NCI-H2107 treated with DMSO at 0.1 percent for 48 hours (cell line): ENCODE measurements at regions not wholly inside any gene's neighbourhood (a gene's known extent, or its start where the extent isn't known, plus 50 kb on each side); places are given as distances from the start of the nearest gene placed in this dataset.
"Not testable (repeated sequence)": the region's sequence is repeated elsewhere in the genome, so short reads cannot be mapped to it uniquely, and the experiment has no call there.

Experiments
- DNase-seq: peaks from one replicate; lab custom pipeline; 2025; ENCODE audit not compliant: unreplicated experiment; lab: John Stamatoyannopoulos, UW

DNA sequence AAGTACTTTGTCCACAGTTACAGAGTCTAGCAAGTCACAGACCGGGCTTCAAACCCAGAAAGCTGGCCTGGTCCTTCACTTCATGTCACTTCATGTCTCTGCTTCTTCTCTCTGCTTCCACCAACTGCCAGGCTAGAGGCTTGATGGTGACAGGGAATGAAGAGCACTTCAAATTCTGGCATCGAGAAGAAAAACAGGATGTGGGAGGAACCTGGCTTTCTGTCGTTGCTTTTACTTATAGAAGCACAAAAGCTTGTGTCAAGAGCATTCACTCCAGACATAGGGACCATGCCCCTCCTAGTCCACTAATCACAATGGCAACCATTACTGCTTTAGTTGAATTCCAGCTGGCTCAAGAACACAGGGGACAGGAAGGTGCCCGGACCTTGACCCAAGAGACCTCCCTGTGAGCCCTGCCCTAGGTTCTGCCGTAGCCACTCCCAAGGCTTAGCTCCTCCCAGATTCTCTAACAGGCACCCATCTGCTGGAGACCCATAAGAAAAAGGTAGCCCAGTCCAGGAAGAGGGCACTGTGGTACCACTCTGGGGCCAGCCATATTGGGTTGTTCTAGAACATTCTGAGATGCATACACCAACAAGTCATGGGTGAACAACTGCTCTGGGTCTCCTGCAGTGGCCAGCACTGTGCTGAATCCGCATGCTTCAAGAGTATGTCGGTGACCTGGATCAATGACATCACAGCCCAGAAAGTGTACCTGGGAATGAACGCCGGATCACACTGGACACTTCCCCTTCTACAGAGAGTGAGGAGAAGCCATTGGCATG, 181.8 kb downstream of the C16orf95 start:
- DNase-seq, result no peak

GRCh38 chr16:87138316-87138715, 178.9 kb downstream of the C16orf95 start:
- no peak for DNase-seq

DNA sequence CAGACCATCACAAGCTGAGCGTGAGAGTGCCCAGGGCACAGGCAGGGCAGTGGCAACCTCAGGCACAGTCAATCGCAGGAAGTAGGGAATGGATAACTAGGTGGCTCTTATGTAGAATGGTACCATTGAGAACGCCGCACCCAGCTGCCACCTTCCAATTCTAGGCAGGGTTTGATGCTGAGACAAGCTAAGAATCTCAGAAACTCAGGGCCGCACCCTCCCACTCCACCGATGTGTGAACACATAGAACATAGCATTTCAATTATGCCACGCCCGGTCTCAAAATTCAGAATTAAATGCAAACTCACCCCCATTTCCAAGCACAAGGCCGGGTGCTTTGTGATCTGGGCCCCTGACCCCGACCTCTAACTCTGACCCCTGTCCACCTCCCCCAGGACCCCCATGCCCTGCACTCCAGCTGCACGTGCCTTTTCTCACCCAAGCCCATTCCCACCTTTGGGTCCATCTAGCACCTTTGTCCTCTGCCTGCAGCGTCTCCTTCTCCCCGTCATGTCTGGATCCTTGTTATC, 178.4 kb downstream of the C16orf95 start:
- DNase-seq, result no peak

GRCh38 chr16:87140211-87141200, 176.7 kb downstream of the C16orf95 start:
- no peak for DNase-seq

- peak; percentile 4 for DNase-seq
These were observed 175.8 kb downstream of the C16orf95 start for GRCh38 chr16:87141402-87141801.

- no peak for DNase-seq
These were observed 173.5 kb downstream of the C16orf95 start for GRCh38 chr16:87143661-87144121.

GRCh38 chr16:87144232-87144631, 173.0 kb downstream of the C16orf95 start:
- no peak for DNase-seq

DNA sequence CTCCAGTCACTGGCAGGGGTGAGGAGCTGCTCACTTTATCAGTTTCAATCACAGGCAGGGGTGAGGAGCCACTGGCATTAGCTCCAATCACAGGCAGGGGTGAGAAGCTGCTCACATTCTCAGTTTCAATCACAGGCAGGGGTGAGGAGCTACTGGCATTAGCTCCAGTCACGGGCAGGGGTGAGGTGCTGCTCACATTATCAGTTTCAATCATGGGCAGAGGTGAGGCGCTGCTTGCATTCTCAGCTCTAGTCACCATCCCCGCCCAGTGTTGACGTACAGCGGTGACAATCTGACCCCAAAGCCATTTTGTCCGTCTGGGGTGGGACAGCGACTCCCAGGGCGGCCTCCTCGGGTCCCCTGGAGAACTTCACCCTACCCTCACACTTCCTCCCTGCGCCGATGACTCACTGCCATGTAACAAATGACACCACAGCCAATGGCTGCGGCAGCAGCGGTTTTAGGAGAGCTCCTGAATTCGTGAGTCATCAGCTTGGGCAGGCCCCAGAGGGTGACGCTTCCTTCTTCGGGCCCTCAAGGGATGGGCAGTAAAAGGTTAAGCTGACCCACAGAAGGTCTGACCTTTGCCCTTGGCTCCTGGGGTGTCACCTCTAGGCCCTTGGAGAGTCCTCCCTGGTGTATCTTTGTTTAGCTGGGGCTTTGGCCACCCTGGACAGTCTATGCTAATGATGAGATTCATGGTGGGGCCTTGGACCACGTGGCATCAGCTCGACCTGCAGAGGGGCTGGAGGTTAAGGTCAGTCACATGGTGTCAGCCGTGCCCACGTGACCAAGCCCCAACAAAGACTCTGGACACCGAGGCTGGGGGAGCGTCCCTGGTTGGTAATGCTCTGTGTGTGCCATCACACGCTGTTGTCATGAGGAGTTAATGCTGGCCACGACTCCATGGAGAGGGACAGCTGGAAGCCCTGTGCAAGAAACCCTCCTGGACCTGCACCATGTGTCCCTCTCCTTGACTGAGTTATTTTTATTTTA, 171.7 kb downstream of the C16orf95 start:
- DNase-seq, result no peak

DNA sequence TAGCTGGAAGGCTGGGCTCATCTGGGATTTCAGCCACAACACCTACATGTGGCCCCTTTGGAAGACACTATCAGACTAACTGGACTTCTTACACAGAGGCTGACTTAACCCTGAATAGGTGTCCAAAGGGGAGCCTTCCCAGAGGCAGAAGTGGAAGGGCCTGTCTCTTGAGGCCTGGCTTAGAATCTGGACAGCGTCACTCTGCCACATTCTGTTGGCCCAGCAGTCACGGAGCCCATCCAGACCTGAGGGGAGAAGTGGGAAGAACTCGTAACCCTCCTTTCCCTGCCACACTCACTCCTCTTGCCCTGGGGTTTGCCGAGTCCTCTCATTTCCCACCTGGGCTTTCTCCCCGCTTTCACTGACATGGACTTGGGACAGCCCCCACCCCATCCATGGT, 170.5 kb downstream of the C16orf95 start:
- no peak for DNase-seq

- DNase-seq, result no peak
These were observed 168.1 kb downstream of the C16orf95 start for GRCh38 chr16:87149051-87149450.

GRCh38 chr16:87150262-87150661, 166.9 kb downstream of the C16orf95 start:
- DNase-seq, result no peak

- no peak for DNase-seq
These were observed 166.4 kb downstream of the C16orf95 start for GRCh38 chr16:87150681-87151280.

GRCh38 chr16:87152221-87152755, 164.9 kb downstream of the C16orf95 start:
- no peak for DNase-seq

GRCh38 chr16:87153326-87153725, 163.9 kb downstream of the C16orf95 start:
- no peak for DNase-seq

DNA sequence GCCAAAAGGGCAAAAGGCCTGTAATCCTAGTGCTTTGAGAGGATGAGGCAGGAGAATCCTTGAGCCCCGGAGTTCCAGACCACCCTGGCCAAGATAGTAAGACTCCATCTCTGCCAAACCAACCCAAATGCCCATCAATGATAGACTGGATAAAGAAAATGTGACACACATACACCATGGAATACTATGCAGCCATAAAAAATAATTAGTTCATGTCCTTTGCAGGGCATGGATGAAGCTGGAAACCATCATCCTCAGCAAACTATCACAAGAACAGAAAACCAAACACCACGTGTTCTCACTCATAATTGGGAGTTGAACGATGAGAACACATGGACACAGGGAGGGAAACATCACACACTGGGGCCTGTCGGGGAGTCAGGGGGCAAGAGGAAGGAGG, 161.9 kb downstream of the C16orf95 start:
- not testable (repeated sequence) for DNase-seq

DNA sequence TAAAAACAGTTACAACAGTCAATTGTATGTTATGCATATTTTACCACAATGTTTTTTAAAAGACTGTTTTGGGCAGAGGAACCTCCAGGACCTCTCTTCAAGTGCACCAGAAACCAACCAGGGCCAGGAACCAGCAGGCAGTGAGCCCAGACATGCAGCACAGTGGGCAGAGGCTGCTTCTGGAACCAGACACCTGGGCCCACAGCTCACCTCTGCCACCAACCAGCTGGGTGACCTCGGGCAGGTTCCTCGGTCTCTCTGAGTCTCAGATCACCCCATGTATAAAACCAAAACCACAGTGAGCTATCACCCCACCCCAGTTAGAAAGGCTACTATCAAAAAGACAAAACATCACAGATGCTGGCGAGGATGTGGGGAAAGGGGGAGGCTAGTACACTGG, 161.0 kb downstream of the C16orf95 start:
- DNase-seq, result no peak

GRCh38 chr16:87160234-87160636, 157.0 kb downstream of the C16orf95 start:
- DNase-seq, result no peak

GRCh38 chr16:87160701-87161337, 156.4 kb downstream of the C16orf95 start:
- DNase-seq, result no peak

- DNase-seq, result not testable (repeated sequence)
These were observed 155.8 kb downstream of the C16orf95 start for GRCh38 chr16:87161410-87161809.
